DMS79 treated with DMSO at 0.1 percent for 48 hours (cell line): ENCODE measurements at regions not wholly inside any gene's neighbourhood (a gene's known extent, or its start where the extent isn't known, plus 50 kb on each side); places are given as distances from the start of the nearest gene placed in this dataset.
A peak's percentile ranks its signal among the peaks of the same experiment; 100 is the strongest.

Experiments
- DNase-seq: peaks from one replicate; lab custom pipeline; 2025; lab: John Stamatoyannopoulos, UW

GRCh38 chr14:29111554-29111953 is 345.0 kb downstream of the FOXG1 start:
- DNase-seq: no peak

GRCh38 chr14:29123017-29123416 is 356.4 kb downstream of the FOXG1 start:
- DNase-seq: no peak

GRCh38 chr14:29126361-29126760 is 359.8 kb downstream of the FOXG1 start:
- DNase-seq: no peak

DNA sequence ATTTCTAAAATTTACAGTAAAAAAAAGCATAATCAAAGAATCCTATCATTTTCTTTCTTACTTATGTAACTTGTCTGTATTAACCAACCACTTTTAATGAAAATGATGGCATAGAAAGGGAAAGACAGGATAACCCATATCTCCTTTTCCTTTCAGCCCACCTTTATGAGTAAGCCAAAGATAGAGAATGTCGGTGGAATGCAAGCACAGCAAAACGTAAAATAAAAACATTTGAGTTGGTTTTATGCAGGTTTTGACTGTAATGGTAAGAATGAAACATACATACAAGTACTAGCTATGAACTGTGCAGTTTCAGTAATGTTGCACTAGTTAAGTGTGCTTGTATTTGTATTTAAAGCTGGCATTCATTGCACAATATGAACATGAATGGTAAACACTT is 360.3 kb downstream of the FOXG1 start:
- DNase-seq: no peak

GRCh38 chr14:29140016-29140415 is 373.4 kb downstream of the FOXG1 start:
- DNase-seq: no peak

DNA sequence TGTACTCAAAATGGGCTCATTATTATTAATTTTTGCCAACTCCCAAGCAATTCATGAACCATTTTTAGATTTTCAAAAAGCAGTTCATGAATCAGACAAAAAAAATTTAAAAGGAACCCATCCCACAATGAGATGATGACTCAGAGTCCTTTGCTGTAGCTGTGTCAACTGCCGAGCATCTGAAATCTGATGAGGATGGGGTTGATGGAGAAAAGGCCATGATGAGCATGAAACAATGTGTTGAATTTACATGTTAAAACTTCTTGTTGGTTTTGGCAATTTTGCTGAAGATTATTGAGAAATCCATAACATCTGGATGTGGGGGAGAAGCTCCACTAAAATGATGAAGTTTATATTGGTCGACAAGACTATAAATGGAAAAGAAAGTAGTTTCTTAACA is 378.0 kb downstream of the FOXG1 start:
- no peak for DNase-seq

DNA sequence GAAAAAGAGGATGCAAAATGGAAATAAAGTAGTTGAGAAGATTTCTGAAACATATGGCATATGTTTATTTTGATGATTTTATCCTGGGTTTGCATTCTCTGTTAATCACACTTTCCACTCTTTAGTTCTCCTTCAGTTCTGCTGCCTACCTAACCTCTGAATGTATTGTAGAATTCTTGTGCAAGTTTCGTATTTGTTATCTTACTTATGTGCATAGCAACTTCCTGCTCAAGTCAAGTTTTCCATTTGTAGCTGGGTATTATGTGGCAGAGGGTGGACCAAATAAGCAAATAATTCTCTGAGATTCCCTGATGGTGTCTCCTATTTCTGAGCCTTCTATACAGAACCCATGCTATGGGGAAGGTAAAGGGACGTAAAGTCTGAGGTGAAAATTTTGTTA is 381.6 kb downstream of the FOXG1 start:
- DNase-seq: no peak

- no peak for DNase-seq
These were observed 383.2 kb downstream of the FOXG1 start for GRCh38 chr14:29149798-29150197.

DNA sequence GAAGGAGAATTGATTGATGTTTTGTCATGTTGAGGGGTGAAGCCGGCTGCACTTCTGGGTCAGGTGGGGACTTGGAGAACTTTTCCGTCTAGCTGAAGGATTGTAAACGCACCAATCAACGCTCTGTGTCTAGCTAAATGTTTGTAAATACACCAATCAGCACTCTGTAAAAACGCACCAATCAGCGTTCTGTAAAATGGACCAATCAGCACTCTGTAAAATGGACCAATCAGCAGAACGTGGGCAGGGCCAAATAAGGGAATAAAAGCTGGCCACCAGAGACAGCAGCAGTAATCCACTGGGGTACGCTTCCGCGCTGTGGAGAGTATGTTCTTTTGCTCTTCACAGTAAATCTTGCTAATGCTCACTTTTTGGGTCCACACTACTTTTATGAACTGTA is 384.1 kb downstream of the FOXG1 start:
- DNase-seq: no peak

DNA sequence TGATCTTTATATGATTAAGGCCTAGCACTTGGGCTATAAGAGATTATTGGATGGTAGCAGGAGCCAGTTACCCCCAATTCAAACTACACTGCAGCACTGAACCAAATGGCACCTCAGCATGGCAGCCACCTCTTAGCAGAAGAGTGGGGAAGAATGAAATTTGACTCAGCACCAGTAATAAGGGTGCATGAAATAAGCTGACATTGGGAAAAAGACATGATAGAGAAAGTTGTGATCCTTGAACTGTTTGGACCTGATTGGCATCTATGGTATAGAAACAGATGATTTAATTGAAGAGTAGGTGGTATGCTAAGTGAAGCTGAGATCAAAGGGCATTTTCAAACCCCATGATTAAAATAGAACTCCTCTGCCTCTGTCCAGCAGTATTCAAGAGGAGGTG is 389.5 kb downstream of the FOXG1 start:
- DNase-seq: no peak

- no peak for DNase-seq
These were observed 395.0 kb downstream of the FOXG1 start for GRCh38 chr14:29161593-29161992.

DNA sequence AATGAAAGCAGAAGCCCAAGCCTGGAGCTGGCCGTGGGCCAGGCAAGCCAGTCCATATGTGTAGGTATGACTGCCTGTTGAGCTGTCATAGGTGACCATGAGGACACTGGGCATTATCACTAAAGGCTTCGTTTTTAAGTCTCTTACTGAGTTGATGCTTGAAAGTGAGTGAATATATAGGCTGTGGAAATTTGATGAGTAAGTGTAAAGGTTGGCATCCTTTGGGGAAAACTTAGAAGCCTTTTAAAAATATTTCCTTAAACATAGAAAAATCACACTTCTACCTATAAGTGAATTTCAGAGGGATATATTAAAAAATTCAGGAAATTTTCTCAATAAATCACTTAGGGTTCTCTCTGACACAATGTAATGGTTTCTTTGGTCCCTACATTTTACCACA is 396.5 kb downstream of the FOXG1 start:
- DNase-seq: no peak

GRCh38 chr14:29165431-29165830 is 398.8 kb downstream of the FOXG1 start:
- no peak for DNase-seq

- DNase-seq: no peak
These were observed 399.9 kb downstream of the FOXG1 start for GRCh38 chr14:29166507-29166906.

GRCh38 chr14:29168149-29168548 is 401.6 kb downstream of the FOXG1 start:
- DNase-seq: no peak

GRCh38 chr14:29169408-29169807 is 402.8 kb downstream of the FOXG1 start:
- DNase-seq: no peak

- DNase-seq: no peak
These were observed 409.1 kb downstream of the FOXG1 start for GRCh38 chr14:29175706-29176105.

DNA sequence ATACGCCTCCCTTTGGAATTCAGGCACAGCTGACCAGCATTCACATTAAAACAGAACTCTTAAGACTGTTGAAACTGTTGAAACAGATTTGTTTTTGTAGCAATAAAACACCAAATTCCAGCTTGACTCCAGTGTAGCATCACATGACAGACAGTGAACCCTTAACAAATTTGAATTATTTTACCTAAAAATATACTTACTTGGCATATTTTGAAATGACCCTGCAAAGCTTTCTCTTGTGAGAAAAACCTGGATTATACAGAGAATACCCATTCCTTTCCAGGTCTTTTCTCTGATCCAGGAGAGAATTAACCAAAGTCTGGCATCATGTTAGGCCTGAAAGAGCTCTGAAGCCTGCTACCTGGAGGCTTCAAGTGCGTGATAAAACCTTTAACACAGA is 410.3 kb downstream of the FOXG1 start:
- no peak for DNase-seq

- DNase-seq: no peak
These were observed 412.4 kb downstream of the FOXG1 start for GRCh38 chr14:29178971-29179370.

- no peak for DNase-seq
These were observed 424.5 kb downstream of the FOXG1 start for GRCh38 chr14:29191092-29191491.

DNA sequence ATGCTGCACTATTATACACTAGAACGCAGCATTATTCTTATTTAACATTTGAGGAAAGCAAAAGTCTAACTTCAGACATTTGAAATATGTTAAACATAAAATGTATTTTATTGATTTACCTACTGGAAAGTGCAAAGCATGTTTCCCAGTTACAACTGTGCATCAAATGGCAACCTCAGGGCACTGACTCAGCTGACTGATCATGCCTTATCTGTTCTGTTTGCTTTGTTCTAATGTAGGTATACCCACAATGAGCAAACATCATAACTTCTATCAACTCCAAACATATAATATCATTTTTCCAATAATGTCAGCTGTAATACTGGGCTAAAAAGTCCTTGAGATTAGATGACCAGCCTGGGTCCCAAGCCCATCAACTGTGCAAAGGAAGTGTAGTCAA is 431.0 kb downstream of the FOXG1 start:
- no peak for DNase-seq

DNA sequence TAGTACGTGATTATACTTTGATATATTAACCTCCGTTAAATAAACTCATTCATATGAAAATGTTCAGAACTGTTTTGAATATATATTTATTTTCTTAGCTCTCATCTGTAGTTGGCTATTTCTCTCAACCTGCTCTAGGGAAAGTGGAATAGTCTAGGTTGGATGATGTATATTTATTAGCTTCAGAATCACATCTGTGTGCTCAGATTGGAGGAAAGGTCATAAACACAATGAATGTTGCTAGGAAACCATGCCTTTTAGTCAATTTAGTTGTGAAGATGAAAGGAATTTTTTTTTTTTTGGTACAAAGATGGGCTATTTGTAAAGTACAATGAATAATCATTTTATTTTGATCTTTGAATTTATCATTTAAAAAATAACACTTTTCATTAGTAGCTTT is 439.1 kb downstream of the FOXG1 start:
- no peak for DNase-seq

GRCh38 chr14:29215853-29216252 is 449.3 kb downstream of the FOXG1 start:
- DNase-seq: no peak

DNA sequence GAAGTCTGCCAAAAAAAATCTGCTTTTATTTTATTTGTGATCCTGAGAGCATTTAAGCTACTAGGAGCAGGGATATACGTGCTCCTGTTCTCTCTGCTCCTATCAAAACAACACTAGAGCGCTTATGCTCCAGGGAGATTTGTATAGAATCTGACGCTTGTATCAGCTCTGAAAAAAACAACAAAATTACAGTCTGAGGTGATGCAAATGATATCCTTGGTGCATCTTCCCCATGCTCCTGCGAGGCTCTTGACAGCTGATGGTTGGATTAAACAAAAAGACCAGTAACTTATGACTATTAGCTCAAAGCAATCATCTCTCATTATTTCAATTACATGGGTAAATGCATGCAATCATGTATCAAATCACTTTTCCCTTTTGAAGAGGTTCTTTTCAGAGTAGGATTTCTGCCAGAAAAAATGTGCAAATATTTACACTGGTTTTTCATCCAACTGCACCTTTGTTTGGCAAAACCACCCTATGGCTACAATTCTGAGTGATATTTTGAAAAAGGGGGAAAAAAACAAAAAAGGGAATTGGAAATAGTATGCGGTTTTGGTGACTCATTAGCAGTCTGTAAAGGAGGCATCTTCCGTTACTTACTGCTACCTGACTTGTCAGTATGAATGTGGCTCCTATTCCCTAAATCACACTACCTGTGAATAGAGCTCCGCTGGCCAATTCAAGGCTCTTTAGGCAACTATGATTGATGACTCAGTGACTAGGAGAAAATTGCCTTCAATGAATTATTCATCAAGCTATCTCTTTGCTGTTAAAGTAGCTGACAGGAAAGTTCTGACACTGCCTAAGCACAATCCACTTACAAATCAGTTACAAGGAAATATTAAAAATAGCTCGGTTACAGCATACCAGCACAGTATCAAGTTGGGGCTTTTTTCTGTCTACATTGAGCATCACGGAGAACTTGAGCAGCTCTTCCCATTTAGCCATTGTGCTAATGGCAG is 450.0 kb downstream of the FOXG1 start:
- peak; percentile 99 for DNase-seq
